ENCODE measurements at regions not wholly inside any gene's neighbourhood (a gene's known extent, or its start where the extent isn't known, plus 50 kb on each side); places are given as distances from the start of the nearest gene placed in this dataset.

DNA sequence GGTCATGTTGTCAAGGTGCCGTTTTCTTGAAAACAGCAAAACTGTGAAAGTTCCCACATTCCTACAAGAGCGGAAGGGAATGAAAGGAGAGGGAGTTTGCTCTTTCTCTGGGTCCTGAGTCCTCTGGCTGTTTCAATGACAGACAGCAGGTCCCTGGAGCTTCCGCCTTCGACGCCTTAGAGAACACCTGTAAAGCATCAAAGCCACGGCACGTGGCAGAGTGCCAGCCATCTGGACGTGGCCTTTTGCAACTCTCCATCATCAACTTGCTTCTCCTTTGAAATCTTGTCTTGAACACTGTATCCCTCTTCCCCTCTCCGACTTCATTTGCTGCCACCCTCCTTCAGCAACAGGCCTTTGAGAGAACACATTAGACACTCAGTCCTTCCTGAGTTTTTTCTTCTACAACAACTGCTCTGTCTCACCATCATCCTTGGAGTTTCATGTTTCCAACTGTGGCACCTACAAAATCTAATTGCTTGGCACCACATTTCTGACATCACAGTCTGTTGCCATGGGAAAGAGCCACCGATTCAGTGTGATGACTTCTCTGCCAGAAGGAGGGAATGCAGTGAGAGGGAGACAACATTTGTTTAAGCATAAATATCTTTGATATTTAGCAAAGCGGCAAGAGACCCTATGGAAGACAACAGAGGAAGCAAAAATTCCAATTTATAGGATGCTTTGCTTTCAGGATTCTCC is 204.9 kb upstream of the PTER start:
- no peak for DNase-seq (ENCODE audit: low read depth in 1 of 2, low spot score in 1 of 2)
- H3K4me3 ChIP-seq: no peak overlapping the region
- H3K4me1 ChIP-seq: no peaks in the 10 kb centered on the region
- POLR2A ChIA-PET: no interaction called here
- H3K4me2 ChIP-seq: no peak overlapping the region
- H3K27ac ChIP-seq: no peak overlapping the region
- no peaks in the 10 kb centered on the region for H3K9me3 ChIP-seq
- CTCF ChIA-PET: no interaction called here
- TF ChIP-seq FOSB (CRISPR knock-in tag; IDR thresholded peaks at IDR 0.05): no peak
- TF ChIP-seq MYC (IDR thresholded peaks at IDR 0.05; ENCODE audit: borderline replicate concordance, low read length): no peak
- ATAC-seq: no peak
- FAIRE-seq: no peak
- 36% methylated on average over 11 of the region's 11 CpGs for WGBS (ENCODE audit: missing lambda C conversion rate)

DNA sequence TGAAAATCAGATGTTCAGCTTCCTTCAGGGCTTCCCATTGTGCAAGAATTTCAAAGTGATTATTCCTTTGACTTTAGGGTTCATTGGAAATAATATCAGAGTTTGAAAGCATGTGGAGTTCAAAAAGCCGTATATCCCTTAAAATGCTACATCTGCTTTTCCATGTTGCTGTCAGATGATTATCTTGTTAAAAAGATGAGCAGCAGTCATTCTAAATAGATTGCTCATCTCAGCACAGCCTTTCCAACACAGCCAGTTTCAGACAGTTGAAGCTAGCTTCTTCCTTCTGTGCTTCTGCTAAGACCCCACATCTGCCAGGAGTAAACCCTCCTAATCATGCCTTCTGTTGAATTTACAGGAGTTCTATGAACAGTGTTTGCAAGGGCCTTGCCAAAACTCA is 204.4 kb upstream of the PTER start:
- Histone ChIP-seq H3K4me1 (no peaks in the 10 kb centered on the region), H3K9me3 (no peaks in the 10 kb centered on the region), H3K27ac (no peak overlapping the region), H3K4me3 (no peak overlapping the region), H3K4me2 (no peak overlapping the region)
- DNase-seq (ENCODE audit: low read depth in 1 of 2, low spot score in 1 of 2): no peak
- 32% methylated on average over 1 of the region's 1 CpG for WGBS (ENCODE audit: missing lambda C conversion rate)
- FAIRE-seq: no peak
- ATAC-seq: no peak
- ChIA-PET POLR2A (no interaction called here), CTCF (no interaction called here)
- TF ChIP-seq, protein P1, sequence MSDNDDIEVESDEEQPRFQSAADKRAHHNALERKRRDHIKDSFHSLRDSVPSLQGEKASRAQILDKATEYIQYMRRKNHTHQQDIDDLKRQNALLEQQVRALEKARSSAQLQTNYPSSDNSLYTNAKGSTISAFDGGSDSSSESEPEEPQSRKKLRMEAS (IDR thresholded peaks at IDR 0.05): no peak
- TF ChIP-seq RCOR1 (IDR thresholded peaks at IDR 0.05; ENCODE audit: low read depth, low read length) (no peak), JUN (IDR thresholded peaks at IDR 0.05) (no peak), HOXA7 (CRISPR knock-in tag; IDR thresholded peaks at IDR 0.05) (no peak), SREBF2 (IDR thresholded peaks at IDR 0.05) (no peak), REST (IDR thresholded peaks at IDR 0.05) (no peak), HEYL (CRISPR knock-in tag; IDR thresholded peaks at IDR 0.05) (no peak), ZNF302 (CRISPR knock-in tag; IDR thresholded peaks at IDR 0.05) (no peak), FOXS1 (CRISPR knock-in tag; IDR thresholded peaks at IDR 0.05) (no peak), RARB (CRISPR knock-in tag; IDR thresholded peaks at IDR 0.05) (no peak), TP53 (CRISPR knock-in tag; IDR thresholded peaks at IDR 0.05) (no peak), ZC3H11A (IDR thresholded peaks at IDR 0.05) (no peak), POLR2AphosphoS2 (conservative IDR thresholded peaks at IDR 0.05; ENCODE audit: low read length) (no peak), PHF8 (IDR thresholded peaks at IDR 0.05; ENCODE audit: borderline replicate concordance, low read depth) (no peak), EHF (CRISPR knock-in tag; IDR thresholded peaks at IDR 0.05) (no peak), USF2 (IDR thresholded peaks at IDR 0.05) (no peak), CEBPB (IDR thresholded peaks at IDR 0.05) (no peak), GATA3 (IDR thresholded peaks at IDR 0.05; ENCODE audit: borderline replicate concordance) (no peak), RFX5 (IDR thresholded peaks at IDR 0.05) (no peak), ZSCAN20 (CRISPR knock-in tag; IDR thresholded peaks at IDR 0.05) (no peak)

Measured in A549 (cell line).